ENCODE measurements at regions not wholly inside any gene's neighbourhood (a gene's known extent, or its start where the extent isn't known, plus 50 kb on each side); places are given as distances from the start of the nearest gene placed in this dataset.

DNA sequence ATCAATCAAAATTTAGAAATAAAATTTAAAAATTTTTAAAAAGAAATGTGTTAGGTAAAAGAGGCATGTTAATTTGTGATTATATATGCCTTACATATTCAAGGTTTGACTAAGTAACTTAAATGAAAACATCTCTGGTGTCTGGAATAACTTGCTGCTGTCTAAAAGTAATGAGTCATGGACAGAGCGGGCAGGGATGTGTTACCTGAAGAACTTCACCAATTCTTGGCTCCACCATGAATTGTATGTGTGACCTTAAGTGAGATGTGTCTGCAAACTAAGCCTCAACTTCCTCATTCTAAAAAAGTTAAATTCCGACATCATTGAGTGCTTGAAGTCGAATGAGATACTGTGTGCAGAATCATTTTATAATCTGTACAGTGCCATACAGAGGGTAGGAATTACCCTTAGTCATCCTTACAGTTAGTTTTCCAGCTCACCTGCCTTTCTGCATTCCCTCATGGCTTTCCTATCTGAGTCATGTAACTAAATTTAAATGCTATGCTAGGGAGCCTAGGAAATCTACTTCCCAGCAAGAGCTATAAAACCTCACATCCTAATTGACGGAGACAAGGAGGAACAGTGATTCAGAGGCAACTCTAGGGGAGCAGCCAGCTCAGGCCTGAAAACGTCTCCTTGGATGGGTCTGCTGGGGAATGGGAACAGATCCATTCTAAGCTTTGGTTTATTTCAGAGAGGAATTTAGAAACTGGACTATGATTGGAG lies 100.7 kb upstream of the TSPAN2 start:
- WGBS (ENCODE audit: extremely low coverage, insufficient read length, low lambda C conversion rate): no CpG with 5 or more reads among the region's 5 CpGs
- Histone ChIP-seq H3T11ph (ENCODE audit: low read length) (no peak overlapping the region), H2BK15ac (ENCODE audit: low read depth, low read length) (no peak overlapping the region), H3K56ac (ENCODE audit: insufficient read length, low read depth, low read length) (no peak overlapping the region), H3K79me2 (ENCODE audit: insufficient read depth, low read length) (no peaks in the 10 kb centered on the region), H3K18ac (ENCODE audit: insufficient read length, low read depth, low read length) (no peak overlapping the region), H3K9ac (ENCODE audit: extremely low read depth, insufficient read length, low read length) (no peak overlapping the region), H3K4me2 (ENCODE audit: insufficient read depth, insufficient read length, low read length) (no peak overlapping the region), H3K23me2 (ENCODE audit: insufficient read length, low read depth, low read length, poor library complexity, severe bottlenecking) (no peaks in the 10 kb centered on the region), H3K23ac (ENCODE audit: insufficient read length, low read depth, low read length) (no peak overlapping the region), H4K91ac (ENCODE audit: insufficient read length, low read depth, low read length) (no peak overlapping the region), H3K4me1 (ENCODE audit: insufficient read depth, low read length) (no peaks in the 10 kb centered on the region), H3K27ac (ENCODE audit: insufficient read length, low read depth, low read length) (no peak overlapping the region), H2BK5ac (ENCODE audit: insufficient read length, low read length) (no peak overlapping the region), H2BK120ac (ENCODE audit: low read depth, low read length, poor library complexity, severe bottlenecking) (no peak overlapping the region), H2BK20ac (ENCODE audit: low read depth, low read length, poor library complexity, severe bottlenecking) (no peak overlapping the region), H3K27me3 (ENCODE audit: insufficient read depth, low read length) (no peaks in the 10 kb centered on the region), H4K8ac (replicated peaks; ENCODE audit: insufficient read length, low read depth, low read length) (no peak overlapping the region), H3K14ac (ENCODE audit: insufficient read depth, low read length) (no peak overlapping the region), H3K79me1 (ENCODE audit: insufficient read depth, low read depth, low read length, poor library complexity, severe bottlenecking) (no peaks in the 10 kb centered on the region), H2AFZ (ENCODE audit: low read length) (no peak overlapping the region), H2BK12ac (ENCODE audit: insufficient read length, low read depth, low read length) (no peak overlapping the region), H4K5ac (ENCODE audit: insufficient read length, low read depth, low read length) (no peak overlapping the region), H3K9me3 (ENCODE audit: control insufficient read depth, low read depth, low read length) (no peaks in the 10 kb centered on the region), H3K4ac (ENCODE audit: low read depth, low read length) (no peak overlapping the region), H4K20me1 (ENCODE audit: control insufficient read depth, insufficient read depth, insufficient read length) (no peaks in the 10 kb centered on the region), H2AK5ac (ENCODE audit: insufficient read length, low read length) (no peak overlapping the region)
- Mint-ChIP-seq H3K36me3 (ENCODE audit: insufficient read depth in 1 of 3, low read depth in 3 of 3) (no peaks in the 10 kb centered on the region), H3K4me3 (no peak overlapping the region), H3K27me3 (ENCODE audit: low read depth) (peaks cover 1% of the 10 kb centered on the region; the same call in 1 of the 2 replicates), H3K27ac (no peak overlapping the region), H3K4me1 (peaks cover 6 to 8% of the 10 kb centered on the region in 2 experiments; a peak in 3 of 4 replicates), H3K9me3 (no peaks in the 10 kb centered on the region)
- TF ChIP-seq, protein P1, sequence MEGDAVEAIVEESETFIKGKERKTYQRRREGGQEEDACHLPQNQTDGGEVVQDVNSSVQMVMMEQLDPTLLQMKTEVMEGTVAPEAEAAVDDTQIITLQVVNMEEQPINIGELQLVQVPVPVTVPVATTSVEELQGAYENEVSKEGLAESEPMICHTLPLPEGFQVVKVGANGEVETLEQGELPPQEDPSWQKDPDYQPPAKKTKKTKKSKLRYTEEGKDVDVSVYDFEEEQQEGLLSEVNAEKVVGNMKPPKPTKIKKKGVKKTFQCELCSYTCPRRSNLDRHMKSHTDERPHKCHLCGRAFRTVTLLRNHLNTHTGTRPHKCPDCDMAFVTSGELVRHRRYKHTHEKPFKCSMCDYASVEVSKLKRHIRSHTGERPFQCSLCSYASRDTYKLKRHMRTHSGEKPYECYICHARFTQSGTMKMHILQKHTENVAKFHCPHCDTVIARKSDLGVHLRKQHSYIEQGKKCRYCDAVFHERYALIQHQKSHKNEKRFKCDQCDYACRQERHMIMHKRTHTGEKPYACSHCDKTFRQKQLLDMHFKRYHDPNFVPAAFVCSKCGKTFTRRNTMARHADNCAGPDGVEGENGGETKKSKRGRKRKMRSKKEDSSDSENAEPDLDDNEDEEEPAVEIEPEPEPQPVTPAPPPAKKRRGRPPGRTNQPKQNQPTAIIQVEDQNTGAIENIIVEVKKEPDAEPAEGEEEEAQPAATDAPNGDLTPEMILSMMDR (conservative IDR thresholded peaks at IDR 0.05): no peak
- no peak for DNase-seq
